ENCODE measurements at regions not wholly inside any gene's neighbourhood (a gene's known extent, or its start where the extent isn't known, plus 50 kb on each side); places are given as distances from the start of the nearest gene placed in this dataset.
A peak's percentile ranks its signal among the peaks of the same experiment; 100 is the strongest.

DNA sequence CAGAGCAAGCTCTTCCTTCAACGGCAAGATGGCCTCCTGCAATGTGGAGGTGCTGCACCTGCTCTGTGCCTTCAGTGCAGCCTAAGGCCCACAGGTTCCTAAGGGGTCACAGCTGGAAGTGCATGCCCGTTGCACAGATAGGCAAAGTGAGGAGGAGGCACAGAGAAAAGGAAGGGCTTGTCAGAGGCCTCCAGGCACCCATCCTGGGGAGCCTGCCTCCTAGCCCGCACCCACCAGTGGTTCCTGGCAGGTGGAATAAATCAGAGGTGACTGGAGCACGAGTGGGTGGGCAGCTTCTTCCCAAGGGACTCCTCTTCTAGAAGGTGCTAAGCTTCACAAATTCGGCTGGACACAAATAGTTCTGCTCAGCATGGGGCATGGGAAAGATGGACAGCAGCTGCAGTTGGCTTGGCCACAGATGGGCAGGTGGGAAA lies 52.8 kb upstream of the STXBP1 start:
- Histone ChIP-seq H3K27ac (ENCODE audit: low read depth, low read length) (peak overlapping the region; percentile 98), H3K4me3 (ENCODE audit: insufficient read depth, low read length) (no peak overlapping the region), H3K4me2 (ENCODE audit: insufficient read depth, low read length) (peak overlapping the region; percentile 52), H3K27me3 (ENCODE audit: insufficient read depth, low read length) (no peaks in the 10 kb centered on the region), H3K79me2 (ENCODE audit: insufficient read depth, low read length) (peaks cover 96% of the 10 kb centered on the region), H3K9me3 (ENCODE audit: low read depth, low read length) (no peaks in the 10 kb centered on the region), H3K36me3 (ENCODE audit: insufficient read depth, low read length) (peaks cover 54% of the 10 kb centered on the region), H2AFZ (ENCODE audit: low read length) (no peak overlapping the region), H3K4me1 (ENCODE audit: insufficient read depth, low read length) (peaks cover 97% of the 10 kb centered on the region), H4K20me1 (ENCODE audit: insufficient read depth, low read length) (peaks cover 72% of the 10 kb centered on the region)
- no peak for TF ChIP-seq CTCF (IDR thresholded peaks at IDR 0.05; ENCODE audit: extremely low read depth, low read depth, low read length)
- DNase-seq (ENCODE audit: insufficient read length, low spot score, missing footprints) = peak; percentile 48

DNA sequence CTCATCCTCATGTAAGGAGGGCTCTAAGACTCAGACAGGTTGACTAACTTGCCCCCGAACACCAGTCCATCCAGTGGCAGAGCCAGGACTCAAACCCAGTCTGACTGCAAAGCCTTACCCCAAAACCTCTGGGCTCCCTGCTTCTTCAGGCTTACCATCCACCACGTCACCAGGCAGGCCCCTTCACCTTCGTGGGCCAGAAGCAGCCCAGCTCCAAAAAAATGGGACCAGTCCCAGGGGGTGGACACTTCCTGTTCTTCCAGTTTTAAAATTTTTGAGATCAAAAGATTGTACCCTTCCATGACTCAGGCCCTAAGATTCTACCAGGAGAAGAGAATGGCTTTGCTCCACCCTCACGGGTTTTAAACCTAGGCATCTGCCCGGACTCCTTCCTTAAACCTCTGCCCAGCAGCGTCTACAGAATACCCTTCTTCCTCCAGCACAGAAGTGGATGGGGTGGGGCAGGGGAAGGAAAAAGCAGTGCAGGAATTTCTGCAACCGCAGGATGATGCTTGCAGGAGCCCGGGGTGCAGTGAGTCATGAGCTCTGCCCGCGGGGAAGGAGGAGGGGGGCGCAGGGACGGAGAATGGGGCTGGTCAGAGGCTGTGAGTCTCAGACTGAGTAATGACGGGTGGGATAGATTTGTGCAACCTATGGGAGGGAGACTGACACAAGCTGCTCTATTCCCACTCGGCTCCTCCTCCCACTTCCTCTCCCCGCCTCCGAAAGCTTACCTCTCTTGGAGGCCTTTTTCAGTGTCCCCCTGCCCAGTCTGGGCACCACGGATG lies 50.4 kb upstream of the STXBP1 start:
- Histone ChIP-seq H3K4me2 (ENCODE audit: insufficient read depth, low read length) (peak overlapping the region; percentile 70), H3K36me3 (ENCODE audit: insufficient read depth, low read length) (peaks cover 65% of the 10 kb centered on the region), H3K9me3 (ENCODE audit: low read depth, low read length) (no peaks in the 10 kb centered on the region), H3K79me2 (ENCODE audit: insufficient read depth, low read length) (peaks cover 96% of the 10 kb centered on the region), H2AFZ (ENCODE audit: low read length) (no peak overlapping the region), H4K20me1 (ENCODE audit: insufficient read depth, low read length) (peaks cover 72% of the 10 kb centered on the region), H3K4me3 (ENCODE audit: insufficient read depth, low read length) (peak overlapping the region; percentile 34), H3K27ac (ENCODE audit: low read depth, low read length) (peak overlapping the region; percentile 98), H3K4me1 (ENCODE audit: insufficient read depth, low read length) (peaks cover 96% of the 10 kb centered on the region), H3K27me3 (ENCODE audit: insufficient read depth, low read length) (no peaks in the 10 kb centered on the region)
- peak; percentile 99 for DNase-seq (ENCODE audit: insufficient read length, low spot score, missing footprints)
- no peak for TF ChIP-seq CTCF (IDR thresholded peaks at IDR 0.05; ENCODE audit: extremely low read depth, low read depth, low read length)
